Cardiac muscle cell (in vitro differentiated cells and primary cell): ENCODE measurements at regions not wholly inside any gene's neighbourhood (a gene's known extent, or its start where the extent isn't known, plus 50 kb on each side); places are given as distances from the start of the nearest gene placed in this dataset.

Source experiments
- DNase-seq, 2 donors: peaks; one replicate each; pipeline versions ENCODE4 v3.0.0 to v3.0.0-alpha.2; 2010 to 2017; ENCODE audit warnings: low read depth in 1 of 2, low spot score in 1 of 2
- H3K27ac ChIP-seq: fragments of 200-600 bp; sonication (generic); 2 replicates; pipeline ENCODE4 v1.5.1; 2016
- H3K27me3 ChIP-seq: fragments of 200-600 bp; sonication (generic); 2 replicates; pipeline ENCODE4 v1.6.0; 2016; ENCODE audit warnings: control low read depth
- H3K36me3 ChIP-seq: fragments of 200-600 bp; sonication (generic); 2 replicates; pipeline ENCODE4 v1.5.1; 2016; ENCODE audit warnings: control low read depth
- H3K4me1 ChIP-seq: fragments of 200-600 bp; sonication (generic); 2 replicates; pipeline ENCODE4 v1.8.1; 2017; ENCODE audit warnings: low read depth, mild to moderate bottlenecking, mixed run types
- H3K4me3 ChIP-seq: fragments of 200-600 bp; sonication (generic); 2 replicates; pipeline ENCODE4 v1.5.1; 2016; ENCODE audit warnings: mild to moderate bottlenecking
- H3K9me3 ChIP-seq: fragments of 200-600 bp; sonication (generic); 2 replicates; pipeline ENCODE4 v1.5.1; 2017; ENCODE audit warnings: low read depth, mild to moderate bottlenecking, control low read depth
- CTCF ChIP-seq: IDR thresholded peaks from 2 replicates; pipeline ENCODE4 v1.5.1; 2012; ENCODE audit warnings: low read depth, mild to moderate bottlenecking, low read length

DNA sequence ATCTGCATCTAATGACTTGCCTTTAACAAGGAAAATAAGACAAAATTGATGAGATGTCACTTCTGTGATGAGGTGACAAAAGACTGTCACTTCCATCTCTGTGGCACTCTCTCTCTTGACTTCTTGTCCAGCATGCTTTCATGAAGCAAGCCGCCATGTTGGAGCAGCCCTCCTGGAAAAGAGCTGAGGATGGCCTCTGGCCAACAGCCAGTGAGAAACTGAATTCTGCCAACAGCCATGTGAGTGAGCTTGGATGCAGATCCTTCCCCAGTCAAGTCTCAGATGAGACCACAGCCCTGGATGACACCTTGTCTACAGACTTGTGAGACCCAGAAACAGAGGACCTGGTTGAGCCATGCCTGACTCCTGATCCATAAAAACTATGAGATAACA is 412.6 kb upstream of the SHH start:
- H3K27me3 ChIP-seq = no peaks in the 10 kb centered on the region
- TF ChIP-seq CTCF = no peak
- no peak overlapping the region for H3K27ac ChIP-seq
- no peaks in the 10 kb centered on the region for H3K4me1 ChIP-seq
- DNase-seq = no peak
- H3K9me3 ChIP-seq = no peaks in the 10 kb centered on the region
- H3K4me3 ChIP-seq = no peak overlapping the region
- no peaks in the 10 kb centered on the region for H3K36me3 ChIP-seq

DNA sequence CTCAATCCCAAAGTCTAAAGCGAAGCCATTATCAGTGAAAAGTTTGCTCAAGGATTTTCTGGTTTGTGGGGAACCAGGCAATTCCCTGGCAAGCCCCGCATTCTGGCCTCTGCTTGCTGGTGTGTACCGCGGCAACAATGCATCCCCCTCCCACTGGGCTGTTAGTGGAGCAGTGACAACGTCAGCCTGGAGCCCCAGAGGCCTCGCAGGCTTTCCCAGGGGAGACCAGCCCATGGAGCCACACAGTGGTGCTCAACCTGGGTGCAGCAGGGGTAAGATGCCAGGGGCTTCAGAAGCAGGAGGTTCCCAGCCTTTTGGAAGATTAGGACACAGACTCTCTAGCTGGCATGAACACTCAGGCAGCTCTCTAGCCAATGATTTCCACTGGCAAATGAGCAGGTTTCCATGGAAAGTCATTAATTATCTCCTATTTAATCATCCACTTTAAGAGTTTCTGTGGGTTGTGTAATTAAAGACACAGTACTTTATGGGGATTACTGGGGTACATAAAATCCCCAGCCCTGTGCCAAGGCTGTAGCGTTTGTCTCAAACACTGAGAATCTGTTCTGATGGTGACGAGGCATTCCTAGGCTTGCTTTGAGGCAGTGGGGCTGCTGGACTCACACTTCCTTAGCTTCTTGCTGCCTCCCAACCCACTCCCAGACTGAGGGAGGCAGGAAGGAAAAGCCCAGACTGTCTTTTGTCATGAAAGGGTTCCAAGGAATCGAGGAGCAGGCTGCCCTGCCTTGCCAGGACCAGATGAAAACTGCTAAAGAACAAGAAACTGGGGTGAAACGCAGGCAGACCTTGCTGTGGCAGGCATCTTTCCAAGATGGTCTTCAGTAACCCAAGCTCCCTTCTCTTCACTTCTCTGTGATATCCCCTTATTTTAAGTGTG is 411.9 kb upstream of the SHH start:
- Histone ChIP-seq H3K9me3 (no peaks in the 10 kb centered on the region), H3K4me1 (no peaks in the 10 kb centered on the region), H3K36me3 (no peaks in the 10 kb centered on the region), H3K27ac (no peak overlapping the region), H3K4me3 (no peak overlapping the region), H3K27me3 (no peaks in the 10 kb centered on the region)
- TF ChIP-seq CTCF = no peak
- DNase-seq = no peak

GRCh38 chr7:156222611-156223010 is 410.3 kb upstream of the SHH start:
- no peaks in the 10 kb centered on the region for H3K9me3 ChIP-seq
- H3K27me3 ChIP-seq = no peaks in the 10 kb centered on the region
- H3K27ac ChIP-seq = no peak overlapping the region
- no peaks in the 10 kb centered on the region for H3K36me3 ChIP-seq
- DNase-seq = no peak
- no peak for TF ChIP-seq CTCF
- H3K4me1 ChIP-seq = no peaks in the 10 kb centered on the region
- no peak overlapping the region for H3K4me3 ChIP-seq

DNA sequence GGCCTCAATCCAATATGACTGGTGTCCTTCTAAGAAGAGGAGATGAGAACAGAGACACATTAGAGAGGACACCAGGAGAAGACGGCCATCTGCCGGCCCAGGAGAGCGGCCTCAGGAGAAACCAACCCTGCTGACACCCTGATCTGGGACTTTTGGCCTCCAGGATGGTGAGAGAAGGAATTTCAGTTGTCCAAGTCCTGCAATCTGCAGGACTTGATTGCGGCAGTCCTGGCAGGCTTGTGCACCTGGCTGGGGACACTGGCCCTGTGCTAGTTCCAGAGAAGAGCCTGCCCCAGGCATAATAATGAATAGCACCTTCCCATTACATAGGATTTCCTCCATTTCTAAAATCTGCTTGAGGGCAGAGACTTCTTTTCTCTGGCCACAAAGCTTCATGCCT is 409.9 kb upstream of the SHH start:
- no peak for TF ChIP-seq CTCF
- H3K27ac ChIP-seq = no peak overlapping the region
- H3K27me3 ChIP-seq = no peaks in the 10 kb centered on the region
- H3K9me3 ChIP-seq = no peaks in the 10 kb centered on the region
- no peaks in the 10 kb centered on the region for H3K4me1 ChIP-seq
- H3K36me3 ChIP-seq = no peaks in the 10 kb centered on the region
- no peak overlapping the region for H3K4me3 ChIP-seq
- no peak for DNase-seq

GRCh38 chr7:156220701-156221100 is 408.4 kb upstream of the SHH start:
- DNase-seq = no peak
- TF ChIP-seq CTCF = no peak
- Histone ChIP-seq H3K27ac (no peak overlapping the region), H3K36me3 (no peaks in the 10 kb centered on the region), H3K4me3 (no peak overlapping the region), H3K27me3 (no peaks in the 10 kb centered on the region), H3K4me1 (no peaks in the 10 kb centered on the region), H3K9me3 (no peaks in the 10 kb centered on the region)
